Heart left ventricle (tissue), 16 donors: ENCODE measurements at regions not wholly inside any gene's neighbourhood (a gene's known extent, or its start where the extent isn't known, plus 50 kb on each side); places are given as distances from the start of the nearest gene placed in this dataset.

Experiments
- ATAC-seq, 4 donors: fragments of 200-7000 bp; cut with Tn5 transposase; one replicate each; pipeline ENCODE4 v1.9.1; 2020 to 2022; ENCODE audit warnings: moderate library complexity in 4 of 4, mild to moderate bottlenecking in 3 of 4, moderate number of reproducible peaks in 1 of 4
- DNase-seq, 5 donors: peaks; one replicate each; pipeline ENCODE4 v3.0.0-alpha.2; 2020
- H3K27ac ChIP-seq, 12 donors: fragments of 200-600 bp; sonication (generic) in 4 of 12; one replicate each; pipeline versions ENCODE4 v1.5.0 to v1.8.0; 2016 to 2022; ENCODE audit warnings: mild to moderate bottlenecking in 2 of 12
- H3K27me3 ChIP-seq, 9 donors: fragments of 200-600 bp; sonication (generic) in 2 of 9; one replicate each; pipeline versions ENCODE4 v1.5.1 to v1.8.0; 2016 to 2022; ENCODE audit warnings: mild to moderate bottlenecking in 3 of 9
- H3K36me3 ChIP-seq, 9 donors: fragments of 200-600 bp; sonication (generic) in 2 of 9; one replicate each; pipeline versions ENCODE4 v1.5.0 to v1.8.0; 2018 to 2022; ENCODE audit warnings: mild to moderate bottlenecking in 2 of 9
- H3K4me1 ChIP-seq, 12 donors: fragments of 200-600 bp; sonication (generic) in 4 of 12; one replicate each; pipeline versions ENCODE4 v1.5.0 to v1.8.0; 2016 to 2022; ENCODE audit warnings: mild to moderate bottlenecking in 3 of 12
- H3K4me3 ChIP-seq, 12 donors: fragments of 200-600 bp; sonication (generic) in 4 of 12; one replicate each; pipeline versions ENCODE4 v1.5.0 to v1.8.0; 2017 to 2022; ENCODE audit warnings: mild to moderate bottlenecking in 9 of 12, moderate library complexity in 4 of 12
- H3K9me3 ChIP-seq, 12 donors: fragments of 200-600 bp; sonication (generic) in 4 of 12; one replicate each; pipeline versions ENCODE4 v1.5.0 to v1.8.0; 2016 to 2022; ENCODE audit warnings: mild to moderate bottlenecking in 1 of 12
- POLR2A ChIP-seq, 2 donors: fragments of 450-650 bp; IDR thresholded peaks; one replicate each; pipeline ENCODE4 v1.6.1; 2017; ENCODE audit warnings: antibody characterized with exemption in 2 of 2, mild to moderate bottlenecking in 2 of 2, moderate library complexity in 2 of 2
- WGBS, 4 donors: extraction: QIAGEN DNeasy Blood & Tissue Kit in 2 of 4; methylation state at CpG; one replicate each; pipeline versions ENCODE4 v1.1.5 to v1.1.7; 2013 to 2018; 5-methylcytosine and 5-hydroxymethylcytosine counted together
- intact Hi-C, 10 donors: fragments of 100-400 bp; cut with DNase I; formaldehyde crosslinking; loops; one replicate each; pipeline versions ENCODE4 v1.11.1 to v1.14.2; 2022
- TF ChIP-seq, protein P1 (sequence below), 12 donors: fragments of 200-600 bp; sonication (generic) in 4 of 12; IDR thresholded peaks; one replicate each; pipeline versions ENCODE4 v1.5.0 to v1.8.0; 2018 to 2022; ENCODE audit warnings: antibody characterized with exemption in 12 of 12, mild to moderate bottlenecking in 5 of 12
- donor health status: ischemic (EF 13 %, LVEDD 7.1; RV severe dilation, severe dysfunction).
- donor health status: healthy with polysubstance abuse.
- donor health status: DM: no; HTN: yes; CAD: no.
- donor health status: DM: no; HTN: no; CAD: no.
- donor health status: ischemic (EF 25% LVEDD 6.9; RV normal size, moderate dysfunction).
- donor health status: ischemic (EF 25% LVEDD 5.7; RV mildly dilated, moderate dysfunction).
- donor health status: healthy.
- donor health status: DM: yes; HTN: yes; CAD: no.
- donor health status: ischemic (EF 35%, LVEDD 5.7; RV mildly dilated, moderate dysfunction).
- donor health status: nonischemic (EF 11% LVEDD 7.7; RV severe dilation, severe dysfunction).
- donor health status: DM: yes; HTN: yes; CAD: no.
- donor health status: PGD.
- donor health status: ischemic (EF 29% LVEDD 5.4; RV normal size, mild dysfunction).
- donor health status: nonischemic (EF 23%, LVEDD 6.1; RV moderate dilation, normal function).

GRCh38 chr11:97963528-97964331 lies 1057.0 kb upstream of the CNTN5 start:
- no peaks in the 10 kb centered on the region for H3K4me1 ChIP-seq
- no peak for DNase-seq
- 72 to 87% (median 75%) methylated on average over 8 of the region's 8 CpGs for WGBS, 4 donors
- no peak overlapping the region for H3K27ac ChIP-seq
- no peak for TF ChIP-seq POLR2A (IDR thresholded peaks at IDR 0.05)
- TF ChIP-seq, protein P1, sequence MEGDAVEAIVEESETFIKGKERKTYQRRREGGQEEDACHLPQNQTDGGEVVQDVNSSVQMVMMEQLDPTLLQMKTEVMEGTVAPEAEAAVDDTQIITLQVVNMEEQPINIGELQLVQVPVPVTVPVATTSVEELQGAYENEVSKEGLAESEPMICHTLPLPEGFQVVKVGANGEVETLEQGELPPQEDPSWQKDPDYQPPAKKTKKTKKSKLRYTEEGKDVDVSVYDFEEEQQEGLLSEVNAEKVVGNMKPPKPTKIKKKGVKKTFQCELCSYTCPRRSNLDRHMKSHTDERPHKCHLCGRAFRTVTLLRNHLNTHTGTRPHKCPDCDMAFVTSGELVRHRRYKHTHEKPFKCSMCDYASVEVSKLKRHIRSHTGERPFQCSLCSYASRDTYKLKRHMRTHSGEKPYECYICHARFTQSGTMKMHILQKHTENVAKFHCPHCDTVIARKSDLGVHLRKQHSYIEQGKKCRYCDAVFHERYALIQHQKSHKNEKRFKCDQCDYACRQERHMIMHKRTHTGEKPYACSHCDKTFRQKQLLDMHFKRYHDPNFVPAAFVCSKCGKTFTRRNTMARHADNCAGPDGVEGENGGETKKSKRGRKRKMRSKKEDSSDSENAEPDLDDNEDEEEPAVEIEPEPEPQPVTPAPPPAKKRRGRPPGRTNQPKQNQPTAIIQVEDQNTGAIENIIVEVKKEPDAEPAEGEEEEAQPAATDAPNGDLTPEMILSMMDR (IDR thresholded peaks at IDR 0.05) = no peak
- intact Hi-C loops = no loop called here
- no peaks in the 10 kb centered on the region for H3K9me3 ChIP-seq
- ATAC-seq = no peak
- no peaks in the 10 kb centered on the region for H3K27me3 ChIP-seq
- H3K4me3 ChIP-seq = no peak overlapping the region
- H3K36me3 ChIP-seq = no peaks in the 10 kb centered on the region

DNA sequence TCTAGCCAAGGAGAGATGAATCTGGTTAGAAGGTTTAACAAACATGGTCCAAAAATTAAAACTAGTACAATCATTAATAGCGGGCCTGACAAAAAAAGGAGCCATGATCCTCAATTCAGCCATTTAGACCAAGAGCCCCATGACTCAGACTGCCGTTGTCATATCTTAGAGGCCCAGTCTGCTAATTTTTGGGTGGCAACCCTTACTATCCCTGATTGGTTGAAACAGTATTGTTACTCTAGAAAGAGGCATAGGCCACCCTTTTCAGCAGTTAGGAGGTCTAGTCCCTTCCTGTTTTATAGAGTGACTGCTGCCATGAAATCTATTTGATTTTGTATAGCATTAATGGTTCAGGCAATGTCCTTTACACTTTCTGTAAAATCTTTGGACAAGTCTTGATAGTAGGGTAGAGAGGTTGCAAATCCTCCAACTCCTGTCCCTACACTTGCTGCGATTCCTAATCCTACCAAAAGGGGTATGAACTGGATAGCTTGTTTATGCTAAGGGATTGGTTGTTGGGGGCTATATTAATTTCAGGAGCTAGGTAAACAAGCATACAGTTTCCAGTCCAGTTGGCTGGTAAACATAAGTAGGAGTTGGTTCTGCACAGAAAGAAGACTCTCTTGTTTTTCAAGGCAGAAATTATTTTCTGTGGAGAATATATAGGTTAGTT lies 1056.3 kb upstream of the CNTN5 start:
- intact Hi-C loops = no loop called here
- no peak for TF ChIP-seq POLR2A (IDR thresholded peaks at IDR 0.05)
- no peak for ATAC-seq
- WGBS, 4 donors = 90 to 97% (median 94%) methylated on average over 3 of the region's 3 CpGs
- no peaks in the 10 kb centered on the region for H3K9me3 ChIP-seq
- no peak overlapping the region for H3K4me3 ChIP-seq
- H3K36me3 ChIP-seq = no peaks in the 10 kb centered on the region
- no peak for DNase-seq
- H3K27ac ChIP-seq = no peak overlapping the region
- H3K4me1 ChIP-seq = no peaks in the 10 kb centered on the region
- no peaks in the 10 kb centered on the region for H3K27me3 ChIP-seq

DNA sequence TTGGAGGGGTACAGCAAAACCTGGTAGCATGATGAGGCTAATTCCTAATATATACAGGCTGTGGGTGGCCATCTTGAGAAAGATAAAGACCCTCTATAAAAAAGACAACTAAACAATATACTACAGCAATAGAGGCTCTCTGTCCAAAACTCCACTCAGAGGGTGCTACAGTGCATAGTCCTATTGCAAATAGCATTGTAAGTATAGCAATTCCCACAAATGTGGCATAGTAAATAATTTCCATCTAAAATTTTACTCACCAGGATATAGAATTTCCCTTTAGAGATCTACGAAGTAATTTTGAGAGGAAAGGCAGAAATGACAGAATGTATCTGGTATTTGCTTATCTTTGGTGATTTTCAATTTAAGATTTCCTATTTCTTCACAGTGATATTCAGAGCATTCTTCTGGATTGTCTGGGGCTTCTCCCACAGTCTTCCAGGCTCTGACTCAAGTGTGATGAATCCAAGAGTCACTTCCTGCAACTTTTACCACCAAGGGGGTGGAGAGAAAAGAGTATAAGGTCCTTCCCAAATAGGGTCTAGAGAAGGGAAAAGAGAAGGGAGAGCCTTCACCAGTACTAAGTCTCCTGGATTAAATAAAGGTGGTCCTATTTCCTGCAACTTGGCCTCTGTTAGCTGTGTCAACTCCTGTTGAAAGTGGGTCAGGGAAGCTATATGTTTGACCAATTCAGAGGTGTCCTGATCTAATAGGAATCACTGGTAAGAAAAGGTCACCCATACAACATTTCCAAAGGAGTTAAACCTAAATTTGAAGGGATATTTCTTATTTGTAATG lies 1054.7 kb upstream of the CNTN5 start:
- 57 to 66% (median 59%) methylated on average over 1 of the region's 1 CpG for WGBS, 4 donors
- TF ChIP-seq POLR2A (IDR thresholded peaks at IDR 0.05) = no peak
- TF ChIP-seq, protein P1 (IDR thresholded peaks at IDR 0.05) = no peak

DNA sequence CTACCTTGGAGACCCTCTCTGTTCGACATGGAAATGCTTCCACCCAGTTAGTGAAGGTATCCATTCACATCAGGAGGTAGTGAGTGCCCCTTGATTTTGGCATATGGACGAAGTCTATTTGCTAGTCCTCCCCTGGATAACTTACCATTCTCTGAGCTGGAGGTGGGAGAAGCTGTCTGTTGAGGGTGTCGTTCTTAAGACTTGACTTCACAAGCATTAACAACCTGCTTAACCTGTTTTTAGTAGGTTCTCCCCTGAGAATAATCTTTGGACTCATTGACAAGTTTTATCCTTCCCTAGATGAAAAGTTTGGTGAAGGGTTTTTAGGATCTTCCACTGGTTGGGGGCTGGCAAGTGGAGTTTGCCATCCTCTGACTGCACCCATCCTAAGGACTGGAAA lies 1053.8 kb upstream of the CNTN5 start:
- H3K9me3 ChIP-seq = no peaks in the 10 kb centered on the region
- no peak overlapping the region for H3K27ac ChIP-seq
- intact Hi-C loops = no loop called here
- 82 to 89% (median 84%) methylated on average over 3 of the region's 3 CpGs for WGBS, 4 donors
- H3K4me1 ChIP-seq = no peaks in the 10 kb centered on the region
- no peak for DNase-seq
- no peaks in the 10 kb centered on the region for H3K36me3 ChIP-seq
- no peaks in the 10 kb centered on the region for H3K27me3 ChIP-seq
- TF ChIP-seq, protein P1 (IDR thresholded peaks at IDR 0.05) = no peak
- TF ChIP-seq POLR2A (IDR thresholded peaks at IDR 0.05) = no peak
- no peak for ATAC-seq
- no peak overlapping the region for H3K4me3 ChIP-seq

More for the DNA sequence above, 1054.7 kb upstream of the CNTN5 start:
- Histone ChIP-seq H3K4me1 (no peaks in the 10 kb centered on the region), H3K27ac (no peak overlapping the region), H3K4me3 (no peak overlapping the region), H3K27me3 (no peaks in the 10 kb centered on the region), H3K36me3 (no peaks in the 10 kb centered on the region), H3K9me3 (no peaks in the 10 kb centered on the region)
- ATAC-seq = peak in 1 of 4 donors; percentile 88
- intact Hi-C loops = no loop called here
- no peak for DNase-seq
